Glutamatergic neuron (in vitro differentiated cells): ENCODE measurements at regions not wholly inside any gene's neighbourhood (a gene's known extent, or its start where the extent isn't known, plus 50 kb on each side); places are given as distances from the start of the nearest gene placed in this dataset.

ENCODE experiments used
- DNase-seq: peaks from one replicate; pipeline ENCODE4 v3.0.0; 2022
- H3K27ac Mint-ChIP-seq: one replicate; pipeline ENCODE4 v1.8.0; 2020; ENCODE audit warnings: mild to moderate bottlenecking, mixed read lengths, inconsistent platforms; ENCODE audit not compliant: unreplicated experiment
- H3K27me3 Mint-ChIP-seq: one replicate; pipeline ENCODE4 v1.8.0; 2020; ENCODE audit warnings: mild to moderate bottlenecking, moderate library complexity, mixed read lengths, inconsistent platforms; ENCODE audit not compliant: unreplicated experiment
- H3K36me3 Mint-ChIP-seq: one replicate; pipeline ENCODE4 v1.8.0; 2020; ENCODE audit warnings: mild to moderate bottlenecking, mixed read lengths, inconsistent platforms; ENCODE audit not compliant: unreplicated experiment
- H3K4me1 Mint-ChIP-seq: one replicate; pipeline ENCODE4 v1.8.0; 2020; ENCODE audit warnings: mild to moderate bottlenecking, low read depth, mixed read lengths, inconsistent platforms; ENCODE audit not compliant: unreplicated experiment
- H3K4me3 Mint-ChIP-seq: one replicate; pipeline ENCODE4 v1.8.0; 2020; ENCODE audit warnings: mild to moderate bottlenecking, mixed read lengths, inconsistent platforms; ENCODE audit not compliant: unreplicated experiment
- H3K9me3 Mint-ChIP-seq: one replicate; pipeline ENCODE4 v1.8.0; 2020; ENCODE audit warnings: mild to moderate bottlenecking, moderate library complexity, mixed read lengths, inconsistent platforms; ENCODE audit not compliant: unreplicated experiment
- TF ChIP-seq, protein P1 (sequence below): fragments of 200-600 bp; sonication (generic); IDR thresholded peaks from one replicate; pipeline ENCODE4 v1.5.0; 2021; ENCODE audit not compliant: partially characterized antibody, unreplicated experiment

DNA sequence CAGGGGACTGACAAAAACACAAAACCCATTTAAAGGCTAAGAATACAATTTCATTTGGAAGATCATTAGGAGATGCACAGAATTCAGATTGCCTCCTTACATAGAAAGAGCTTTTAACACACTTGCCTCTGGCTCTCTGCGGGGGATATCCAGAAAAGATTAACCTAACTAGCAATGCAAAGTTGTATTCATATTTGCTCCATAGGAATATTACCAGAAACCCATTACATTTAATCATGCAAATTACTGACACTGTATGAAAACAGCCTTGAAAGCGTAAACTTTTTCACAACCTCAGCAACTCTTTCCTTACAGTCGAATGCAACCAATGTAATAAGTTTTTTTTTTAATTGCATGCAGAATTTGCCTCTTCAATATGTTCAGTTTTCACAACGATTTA is 1087.3 kb upstream of the PRKX start:
- no peak overlapping the region for H3K27ac Mint-ChIP-seq
- H3K36me3 Mint-ChIP-seq: no peaks in the 10 kb centered on the region
- H3K27me3 Mint-ChIP-seq: no peaks in the 10 kb centered on the region
- no peaks in the 10 kb centered on the region for H3K4me1 Mint-ChIP-seq
- no peaks in the 10 kb centered on the region for H3K9me3 Mint-ChIP-seq
- TF ChIP-seq, protein P1, sequence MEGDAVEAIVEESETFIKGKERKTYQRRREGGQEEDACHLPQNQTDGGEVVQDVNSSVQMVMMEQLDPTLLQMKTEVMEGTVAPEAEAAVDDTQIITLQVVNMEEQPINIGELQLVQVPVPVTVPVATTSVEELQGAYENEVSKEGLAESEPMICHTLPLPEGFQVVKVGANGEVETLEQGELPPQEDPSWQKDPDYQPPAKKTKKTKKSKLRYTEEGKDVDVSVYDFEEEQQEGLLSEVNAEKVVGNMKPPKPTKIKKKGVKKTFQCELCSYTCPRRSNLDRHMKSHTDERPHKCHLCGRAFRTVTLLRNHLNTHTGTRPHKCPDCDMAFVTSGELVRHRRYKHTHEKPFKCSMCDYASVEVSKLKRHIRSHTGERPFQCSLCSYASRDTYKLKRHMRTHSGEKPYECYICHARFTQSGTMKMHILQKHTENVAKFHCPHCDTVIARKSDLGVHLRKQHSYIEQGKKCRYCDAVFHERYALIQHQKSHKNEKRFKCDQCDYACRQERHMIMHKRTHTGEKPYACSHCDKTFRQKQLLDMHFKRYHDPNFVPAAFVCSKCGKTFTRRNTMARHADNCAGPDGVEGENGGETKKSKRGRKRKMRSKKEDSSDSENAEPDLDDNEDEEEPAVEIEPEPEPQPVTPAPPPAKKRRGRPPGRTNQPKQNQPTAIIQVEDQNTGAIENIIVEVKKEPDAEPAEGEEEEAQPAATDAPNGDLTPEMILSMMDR: no peak
- no peak overlapping the region for H3K4me3 Mint-ChIP-seq
- DNase-seq: no peak

DNA sequence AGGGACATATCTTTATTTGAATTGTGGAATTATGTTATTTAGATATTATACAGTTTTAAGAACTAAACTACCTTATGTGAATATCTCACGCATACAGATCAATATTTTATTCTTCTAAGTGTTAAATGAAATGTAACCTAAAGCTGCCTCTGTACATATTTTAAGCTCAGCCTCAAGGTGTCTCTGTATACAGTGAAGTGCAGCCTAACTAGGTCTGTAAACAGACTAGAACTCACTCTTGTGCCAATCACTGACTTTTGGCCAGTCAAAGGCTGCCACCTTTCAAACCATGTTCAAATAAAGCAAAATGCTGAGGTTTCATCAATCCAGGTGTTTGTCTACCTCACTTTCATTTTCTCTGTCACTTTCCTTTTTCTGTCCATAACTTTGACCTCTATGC is 1074.5 kb upstream of the PRKX start:
- Mint-ChIP-seq H3K27me3 (no peaks in the 10 kb centered on the region), H3K36me3 (no peaks in the 10 kb centered on the region), H3K9me3 (no peaks in the 10 kb centered on the region), H3K4me1 (no peaks in the 10 kb centered on the region), H3K27ac (no peak overlapping the region), H3K4me3 (no peak overlapping the region)
- TF ChIP-seq, protein P1: no peak
- no peak for DNase-seq

GRCh38 chrX:4764888-4765287 is 1051.4 kb upstream of the PRKX start:
- no peaks in the 10 kb centered on the region for H3K36me3 Mint-ChIP-seq
- no peak overlapping the region for H3K4me3 Mint-ChIP-seq
- no peaks in the 10 kb centered on the region for H3K27me3 Mint-ChIP-seq
- no peaks in the 10 kb centered on the region for H3K4me1 Mint-ChIP-seq
- DNase-seq: no peak
- TF ChIP-seq, protein P1: no peak
- no peaks in the 10 kb centered on the region for H3K9me3 Mint-ChIP-seq
- no peak overlapping the region for H3K27ac Mint-ChIP-seq

DNA sequence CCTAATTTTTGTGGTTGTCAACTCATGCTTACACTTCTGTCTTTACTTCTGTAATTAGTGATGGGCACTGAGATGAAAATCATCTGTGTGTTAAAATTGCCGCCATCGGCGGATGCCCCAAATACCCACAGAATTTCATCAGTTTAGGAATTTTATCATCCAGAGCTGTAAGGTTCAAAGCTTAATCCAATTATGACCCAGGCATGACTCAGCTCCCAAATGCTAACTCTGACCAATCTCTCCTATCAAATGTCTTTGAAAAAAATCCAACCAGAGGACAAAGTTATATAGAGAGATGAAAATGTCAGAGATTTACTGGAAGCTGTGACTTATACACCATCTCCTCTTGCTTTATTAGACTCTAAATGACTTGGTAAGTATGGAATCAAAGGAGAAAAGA is 1048.7 kb upstream of the PRKX start:
- Mint-ChIP-seq H3K27me3 (no peaks in the 10 kb centered on the region), H3K4me3 (no peak overlapping the region), H3K27ac (no peak overlapping the region), H3K4me1 (no peaks in the 10 kb centered on the region), H3K36me3 (no peaks in the 10 kb centered on the region), H3K9me3 (no peaks in the 10 kb centered on the region)
- TF ChIP-seq, protein P1: no peak
- DNase-seq: no peak

GRCh38 chrX:4754878-4755604 is 1041.6 kb upstream of the PRKX start:
- H3K4me1 Mint-ChIP-seq: no peaks in the 10 kb centered on the region
- no peaks in the 10 kb centered on the region for H3K27me3 Mint-ChIP-seq
- no peak for DNase-seq
- TF ChIP-seq, protein P1: no peak
- no peak overlapping the region for H3K27ac Mint-ChIP-seq
- no peak overlapping the region for H3K4me3 Mint-ChIP-seq
- H3K9me3 Mint-ChIP-seq: no peaks in the 10 kb centered on the region
- no peaks in the 10 kb centered on the region for H3K36me3 Mint-ChIP-seq
